Upper lobe of left lung (tissue), 4 donors: ENCODE measurements at regions not wholly inside any gene's neighbourhood (a gene's known extent, or its start where the extent isn't known, plus 50 kb on each side); places are given as distances from the start of the nearest gene placed in this dataset.

Experiments
- EP300 ChIP-seq, 4 donors: sonication (generic); formaldehyde crosslinking; IDR thresholded peaks; one replicate each; pipeline ENCODE4 v1.5.1; 2017; ENCODE audit warnings: antibody characterized with exemption in 4 of 4, control low read depth in 2 of 4
- POLR2A ChIP-seq, 4 donors: fragments of 450-650 bp; IDR thresholded peaks; one replicate each; pipeline ENCODE4 v1.5.1; 2016 to 2017; ENCODE audit warnings: antibody characterized with exemption in 4 of 4, mild to moderate bottlenecking in 2 of 4
- POLR2AphosphoS5 ChIP-seq, 2 donors: sonication (generic); formaldehyde crosslinking; IDR thresholded peaks; one replicate each; pipeline ENCODE4 v1.5.1; 2017; ENCODE audit warnings: antibody characterized with exemption in 2 of 2
- TF ChIP-seq, protein P1 (sequence below), 6 experiments: fragments of 450-650 bp in 4 of 6; fragments of 200-600 bp in 2 of 6; sonication (generic) in 2 of 6; IDR thresholded peaks; one replicate each; pipeline ENCODE4 v1.5.1; 2016 to 2019; ENCODE audit warnings: antibody characterized with exemption in 6 of 6

DNA sequence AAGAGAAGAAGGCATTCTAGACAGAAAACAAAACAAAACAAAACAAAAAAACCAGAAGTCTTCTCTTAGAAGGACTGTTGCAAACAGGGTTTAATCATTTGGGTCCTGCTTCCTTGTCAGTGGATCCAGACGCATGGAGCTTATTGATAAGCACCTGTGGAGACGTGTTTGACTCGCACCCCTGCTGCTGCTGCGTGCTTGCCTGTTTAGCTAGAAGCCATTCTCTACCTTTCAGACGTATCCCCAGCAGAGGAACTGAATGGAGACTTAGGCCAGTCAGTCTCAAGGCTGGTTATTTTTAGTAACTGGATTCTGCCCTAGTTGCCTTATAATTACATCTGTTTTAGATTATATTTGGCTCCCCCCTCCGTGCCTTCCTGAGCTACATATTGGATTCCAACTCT, 186.1 kb upstream of the EEA1 start:
- TF ChIP-seq, protein P1, sequence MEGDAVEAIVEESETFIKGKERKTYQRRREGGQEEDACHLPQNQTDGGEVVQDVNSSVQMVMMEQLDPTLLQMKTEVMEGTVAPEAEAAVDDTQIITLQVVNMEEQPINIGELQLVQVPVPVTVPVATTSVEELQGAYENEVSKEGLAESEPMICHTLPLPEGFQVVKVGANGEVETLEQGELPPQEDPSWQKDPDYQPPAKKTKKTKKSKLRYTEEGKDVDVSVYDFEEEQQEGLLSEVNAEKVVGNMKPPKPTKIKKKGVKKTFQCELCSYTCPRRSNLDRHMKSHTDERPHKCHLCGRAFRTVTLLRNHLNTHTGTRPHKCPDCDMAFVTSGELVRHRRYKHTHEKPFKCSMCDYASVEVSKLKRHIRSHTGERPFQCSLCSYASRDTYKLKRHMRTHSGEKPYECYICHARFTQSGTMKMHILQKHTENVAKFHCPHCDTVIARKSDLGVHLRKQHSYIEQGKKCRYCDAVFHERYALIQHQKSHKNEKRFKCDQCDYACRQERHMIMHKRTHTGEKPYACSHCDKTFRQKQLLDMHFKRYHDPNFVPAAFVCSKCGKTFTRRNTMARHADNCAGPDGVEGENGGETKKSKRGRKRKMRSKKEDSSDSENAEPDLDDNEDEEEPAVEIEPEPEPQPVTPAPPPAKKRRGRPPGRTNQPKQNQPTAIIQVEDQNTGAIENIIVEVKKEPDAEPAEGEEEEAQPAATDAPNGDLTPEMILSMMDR (IDR thresholded peaks at IDR 0.05): no peak
- TF ChIP-seq EP300 (IDR thresholded peaks at IDR 0.05) (no peak), POLR2A (IDR thresholded peaks at IDR 0.05) (no peak), POLR2AphosphoS5 (IDR thresholded peaks at IDR 0.05) (no peak)
